ENCODE measurements at regions not wholly inside any gene's neighbourhood (a gene's known extent, or its start where the extent isn't known, plus 50 kb on each side); places are given as distances from the start of the nearest gene placed in this dataset.

DNA sequence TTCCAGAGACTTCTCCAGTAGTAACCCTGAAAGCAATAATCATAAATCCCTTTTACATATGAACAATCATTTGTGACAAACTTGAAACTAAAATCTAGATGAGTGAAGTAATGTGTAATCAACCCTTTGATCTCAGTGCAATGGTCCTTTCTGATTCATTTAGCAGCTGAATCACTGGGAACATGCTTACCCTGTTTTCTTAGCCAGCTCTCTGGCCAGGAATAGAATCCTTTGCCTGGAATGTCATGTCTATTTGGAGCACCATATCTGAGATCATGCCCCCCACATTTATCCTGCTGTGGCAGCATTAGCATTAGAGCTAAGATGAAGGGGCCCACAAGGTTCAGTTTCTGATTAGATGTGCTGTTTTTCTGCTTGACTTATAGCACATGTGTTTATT, 309.8 kb downstream of the OXSM start:
- Histone ChIP-seq H3K79me2 (ENCODE audit: control insufficient read depth, insufficient read depth, low read length) (no peaks in the 10 kb centered on the region), H3K9ac (ENCODE audit: insufficient read depth in 1 of 2, low read depth in 2 of 2, low read length in 2 of 2) (no peak overlapping the region), H3K4me1 (replicated peaks in 1 of 2; ENCODE audit: control insufficient read depth in 2 of 2, insufficient read depth in 2 of 2, low read length in 2 of 2) (no peaks in the 10 kb centered on the region), H3K4me3 (no peak overlapping the region), H3K9me1 (ENCODE audit: control insufficient read depth, insufficient read depth, low read length) (no peaks in the 10 kb centered on the region), H3K27ac (ENCODE audit: extremely low read depth, low read depth, low read length) (no peak overlapping the region), H2AFZ (ENCODE audit: low read depth, low read length) (no peak overlapping the region), H4K20me1 (replicated peaks; ENCODE audit: control insufficient read depth, insufficient read depth, low read length) (no peaks in the 10 kb centered on the region), H3K27me3 (ENCODE audit: control insufficient read depth in 2 of 2, insufficient read depth in 2 of 2, low read length in 2 of 2) (no peaks in the 10 kb centered on the region), H3K4me2 (ENCODE audit: insufficient read depth, low read length) (no peak overlapping the region), H3K36me3 (ENCODE audit: control insufficient read depth, insufficient read depth, low read length) (no peaks in the 10 kb centered on the region), H3K9me3 (replicated peaks; ENCODE audit: control insufficient read depth, insufficient read depth, low read depth, low read length) (no peaks in the 10 kb centered on the region)
- ChIA-PET POLR2A (interaction anchor here (1.3 kb wide), 1 partner anchor 19 kb away, joined by 3 read pairs; no protein-coding TSS in a partner anchor), CTCF (ENCODE audit: low intra/inter-chr PET ratio) (no interaction called here)
- FAIRE-seq (no peak), DNase-seq (ENCODE audit: extremely low read depth in 1 of 4, low spot score in 3 of 4) (no peak), ATAC-seq (no peak)
- TF ChIP-seq ZNF197 (CRISPR knock-in tag; IDR thresholded peaks at IDR 0.05; ENCODE audit: low read depth) (no peak), CREB1 (IDR thresholded peaks at IDR 0.05) (no peak), CREB1 (CRISPR knock-in tag; IDR thresholded peaks at IDR 0.05) (no peak), CBX5 (IDR thresholded peaks at IDR 0.05; ENCODE audit: borderline replicate concordance, low read depth) (no peak), SREBF2 (CRISPR knock-in tag; IDR thresholded peaks at IDR 0.05) (no peak), CREM (IDR thresholded peaks at IDR 0.05; ENCODE audit: low read depth) (no peak), BRCA1 (IDR thresholded peaks at IDR 0.05) (no peak), BRCA1 (CRISPR knock-in tag; IDR thresholded peaks at IDR 0.05) (no peak), NFXL1 (CRISPR knock-in tag; IDR thresholded peaks at IDR 0.05) (no peak), NFYB (IDR thresholded peaks at IDR 0.05; ENCODE audit: extremely low read depth, insufficient read length) (no peak)
- TF ChIP-seq, protein P1, sequence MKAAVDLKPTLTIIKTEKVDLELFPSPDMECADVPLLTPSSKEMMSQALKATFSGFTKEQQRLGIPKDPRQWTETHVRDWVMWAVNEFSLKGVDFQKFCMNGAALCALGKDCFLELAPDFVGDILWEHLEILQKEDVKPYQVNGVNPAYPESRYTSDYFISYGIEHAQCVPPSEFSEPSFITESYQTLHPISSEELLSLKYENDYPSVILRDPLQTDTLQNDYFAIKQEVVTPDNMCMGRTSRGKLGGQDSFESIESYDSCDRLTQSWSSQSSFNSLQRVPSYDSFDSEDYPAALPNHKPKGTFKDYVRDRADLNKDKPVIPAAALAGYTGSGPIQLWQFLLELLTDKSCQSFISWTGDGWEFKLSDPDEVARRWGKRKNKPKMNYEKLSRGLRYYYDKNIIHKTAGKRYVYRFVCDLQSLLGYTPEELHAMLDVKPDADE (conservative IDR thresholded peaks at IDR 0.05; ENCODE audit: control insufficient read depth, low read depth, low read length): no peak
- no TSS peak for BruUV-seq (replicated peaks)
- intact Hi-C loops (cut with micrococcal nuclease) (no loop called here), in situ Hi-C loops (cut with MboI) (no loop called here)

Measured in K562 (cell line).